Activated T-helper 1 cell treated with anti-CD3 and anti-CD28 coated beads, Interleukin-12 subunit alpha, Interleukin-12 subunit beta, Interleukin-2, Interleukin-4 antibody, amounts not matched to agents 30 ng/mL and 10 ng/mL and 1 ng/mL, durations not matched to agents 14 hours and 24 hours and 36 hours (primary cell): ENCODE measurements at regions not wholly inside any gene's neighbourhood (a gene's known extent, or its start where the extent isn't known, plus 50 kb on each side); places are given as distances from the start of the nearest gene placed in this dataset.

Experiments
- DNase-seq: peaks from one replicate; pipeline ENCODE4 v3.0.0; 2021; ENCODE audit warnings: low spot score
- H3K27ac Mint-ChIP-seq: one replicate; pipeline ENCODE4 v1.8.0; 2021; ENCODE audit warnings: mild to moderate bottlenecking, mixed read lengths
- H3K27me3 Mint-ChIP-seq: one replicate; pipeline ENCODE4 v1.8.0; 2022; ENCODE audit warnings: mild to moderate bottlenecking, moderate library complexity, mixed read lengths; ENCODE audit not compliant: insufficient read depth
- H3K36me3 Mint-ChIP-seq: one replicate; pipeline ENCODE4 v1.8.0; 2021; ENCODE audit warnings: low read depth, mixed read lengths
- H3K4me1 Mint-ChIP-seq: one replicate; pipeline ENCODE4 v1.8.0; 2021; ENCODE audit warnings: low read depth, mixed read lengths
- H3K4me3 Mint-ChIP-seq: one replicate; pipeline ENCODE4 v1.8.0; 2021; ENCODE audit warnings: mild to moderate bottlenecking, moderate library complexity, mixed read lengths
- H3K9me3 Mint-ChIP-seq: one replicate; pipeline ENCODE4 v1.8.0; 2021; ENCODE audit warnings: mixed read lengths
- intact Hi-C: fragments of 100-400 bp; cut with micrococcal nuclease; formaldehyde crosslinking; loops from one replicate; pipeline ENCODE4 v1.15.1; 2024

DNA sequence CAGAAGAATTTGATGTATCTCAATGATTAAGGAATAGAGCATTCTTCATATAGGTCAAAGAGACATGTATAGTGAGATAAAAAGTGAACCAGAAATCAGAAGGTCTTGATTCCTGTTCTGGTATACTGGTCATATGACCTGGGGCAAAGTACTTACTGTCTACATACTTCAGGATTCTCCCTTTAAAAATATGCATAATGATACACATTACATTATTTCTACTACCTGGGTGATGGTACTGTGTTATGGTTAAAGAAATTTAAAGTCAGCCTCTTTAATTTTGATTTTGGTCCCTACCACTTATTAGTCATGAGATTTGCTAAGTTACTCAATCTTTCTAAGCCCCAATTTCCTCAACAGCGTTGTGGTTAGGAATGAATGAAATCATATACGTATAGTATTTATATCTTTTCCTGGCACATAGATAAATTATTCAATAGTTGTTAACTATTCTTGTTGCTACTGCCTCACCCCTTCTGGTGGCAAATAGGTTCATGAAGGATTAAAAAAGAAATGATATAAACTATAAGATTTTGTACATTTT, 984.1 kb downstream of the TLE4 start:
- intact Hi-C loops, result loop anchor here (2.0 kb wide), 1 partner anchor 15 kb away; no protein-coding TSS in a partner anchor

DNA sequence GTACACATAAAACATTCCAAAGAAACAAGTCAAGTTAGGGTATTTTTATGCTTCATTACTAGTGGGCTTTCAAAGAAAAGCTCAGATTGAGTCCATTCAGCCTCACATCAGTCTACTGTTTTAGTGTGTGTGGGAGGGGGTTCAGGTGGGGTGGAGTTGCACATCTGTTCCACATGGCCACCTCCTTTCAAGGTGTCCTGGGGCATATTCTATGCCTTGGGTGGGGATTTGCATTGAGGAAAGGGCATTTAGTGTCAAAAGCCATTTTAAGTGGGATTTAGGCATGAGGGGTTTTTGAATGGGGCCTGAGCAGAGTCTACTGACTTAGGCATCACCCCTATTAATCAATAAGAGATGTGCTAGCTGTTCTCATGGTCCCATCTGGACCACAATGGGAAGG, 983.1 kb downstream of the TLE4 start:
- Mint-ChIP-seq H3K9me3 (no peaks in the 10 kb centered on the region), H3K27me3 (no peaks in the 10 kb centered on the region), H3K4me3 (no peak overlapping the region), H3K27ac (no peak overlapping the region), H3K4me1 (no peaks in the 10 kb centered on the region), H3K36me3 (no peaks in the 10 kb centered on the region)
- intact Hi-C loops, result loop anchor here (2.0 kb wide), 1 partner anchor 14 kb away; no protein-coding TSS in a partner anchor
- DNase-seq, result no peak

More for the DNA sequence above, 984.1 kb downstream of the TLE4 start:
- Mint-ChIP-seq H3K4me1 (no peaks in the 10 kb centered on the region), H3K36me3 (no peaks in the 10 kb centered on the region), H3K27me3 (no peaks in the 10 kb centered on the region), H3K9me3 (no peaks in the 10 kb centered on the region), H3K4me3 (no peak overlapping the region), H3K27ac (no peak overlapping the region)
- DNase-seq, result no peak

DNA sequence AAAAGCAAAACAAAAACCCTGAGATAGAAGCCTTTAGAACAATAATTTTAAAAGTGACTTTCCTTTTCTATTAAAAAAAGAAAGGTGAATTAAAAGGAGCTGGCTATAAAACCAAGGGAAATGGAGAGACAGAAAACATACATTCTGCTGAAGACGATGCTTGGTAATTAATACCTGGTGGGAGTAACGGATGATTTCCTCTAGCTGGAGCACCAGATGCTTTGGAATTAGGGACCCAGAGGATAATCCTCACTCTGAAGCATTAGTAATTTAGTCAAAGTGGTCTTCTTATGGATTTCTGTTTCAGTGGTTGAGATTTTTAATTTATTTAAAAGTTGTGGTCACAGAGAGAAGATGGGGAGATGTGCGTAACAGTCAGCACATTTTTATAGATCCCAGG, 982.5 kb downstream of the TLE4 start:
- no peaks in the 10 kb centered on the region for H3K27me3 Mint-ChIP-seq
- no peak for DNase-seq
- H3K27ac Mint-ChIP-seq, result no peak overlapping the region
- intact Hi-C loops, result loop anchor here (2.0 kb wide), 1 partner anchor 14 kb away; no protein-coding TSS in a partner anchor
- no peaks in the 10 kb centered on the region for H3K9me3 Mint-ChIP-seq
- H3K36me3 Mint-ChIP-seq, result no peaks in the 10 kb centered on the region
- H3K4me1 Mint-ChIP-seq, result no peaks in the 10 kb centered on the region
- no peak overlapping the region for H3K4me3 Mint-ChIP-seq

DNA sequence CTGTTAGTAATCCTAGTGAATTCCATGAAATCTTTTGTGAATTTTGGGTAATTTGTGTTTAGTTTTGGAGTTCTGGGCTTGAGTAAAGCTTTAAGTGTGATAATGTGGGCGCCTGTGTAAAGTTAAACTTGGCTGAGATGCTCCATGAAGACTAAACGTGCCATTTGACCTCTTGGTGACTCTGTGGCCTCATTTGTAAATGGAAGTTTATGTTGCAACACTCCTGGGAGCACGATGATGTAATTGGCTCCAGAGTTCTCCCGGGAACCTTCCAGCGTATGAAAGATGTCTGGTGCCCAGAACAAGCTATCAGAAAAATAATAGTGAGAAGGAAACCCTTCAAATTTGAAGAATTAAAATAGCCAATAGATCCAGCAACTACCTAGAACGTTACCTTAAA, 981.2 kb downstream of the TLE4 start:
- H3K9me3 Mint-ChIP-seq, result no peaks in the 10 kb centered on the region
- no peaks in the 10 kb centered on the region for H3K27me3 Mint-ChIP-seq
- intact Hi-C loops, result no loop called here
- no peaks in the 10 kb centered on the region for H3K36me3 Mint-ChIP-seq
- no peak overlapping the region for H3K27ac Mint-ChIP-seq
- H3K4me1 Mint-ChIP-seq, result no peaks in the 10 kb centered on the region
- H3K4me3 Mint-ChIP-seq, result no peak overlapping the region
- no peak for DNase-seq

DNA sequence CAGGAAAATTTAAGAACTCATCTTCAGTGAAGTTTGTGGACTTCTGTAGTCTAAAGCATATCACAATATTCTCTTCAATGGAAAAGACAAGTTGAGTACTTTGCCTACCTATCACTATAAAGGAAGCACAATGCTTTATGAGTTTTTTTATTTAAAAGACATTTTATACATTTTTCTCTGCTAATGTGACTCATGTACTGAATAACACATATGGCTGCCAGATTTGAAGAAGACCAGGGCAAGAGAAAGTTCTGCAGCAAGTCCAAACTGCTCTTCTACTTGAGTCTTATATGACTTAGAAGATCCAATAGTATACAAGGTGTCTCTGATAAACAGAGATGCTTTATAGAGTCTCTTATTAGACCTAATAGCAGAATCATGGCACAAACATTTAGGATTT, 978.4 kb downstream of the TLE4 start:
- no peak for DNase-seq
- no peak overlapping the region for H3K27ac Mint-ChIP-seq
- no peaks in the 10 kb centered on the region for H3K9me3 Mint-ChIP-seq
- intact Hi-C loops, result no loop called here
- no peaks in the 10 kb centered on the region for H3K36me3 Mint-ChIP-seq
- no peaks in the 10 kb centered on the region for H3K27me3 Mint-ChIP-seq
- no peak overlapping the region for H3K4me3 Mint-ChIP-seq
- no peaks in the 10 kb centered on the region for H3K4me1 Mint-ChIP-seq

DNA sequence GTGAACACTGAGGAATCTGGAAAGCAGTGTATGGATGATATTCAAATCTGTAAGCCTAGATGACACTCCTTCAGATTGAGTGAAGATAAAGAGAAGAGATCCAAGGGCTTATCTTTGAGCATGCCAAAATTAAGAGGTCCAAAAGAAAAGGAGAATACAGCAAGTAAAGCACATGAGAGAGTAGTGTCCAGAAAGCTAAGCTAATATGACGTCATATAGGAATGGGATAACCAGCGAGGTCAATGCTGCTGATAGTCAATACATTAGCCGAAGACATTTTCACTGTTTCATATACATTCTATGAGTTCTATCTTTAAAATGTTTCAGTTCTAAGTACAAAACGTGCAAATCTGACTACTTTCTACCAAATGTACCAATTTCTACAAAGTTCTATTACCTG, 975.8 kb downstream of the TLE4 start:
- intact Hi-C loops, result no loop called here
- DNase-seq, result no peak
- Mint-ChIP-seq H3K4me1 (no peaks in the 10 kb centered on the region), H3K9me3 (no peaks in the 10 kb centered on the region), H3K27ac (no peak overlapping the region), H3K27me3 (no peaks in the 10 kb centered on the region), H3K4me3 (no peak overlapping the region), H3K36me3 (no peaks in the 10 kb centered on the region)

DNA sequence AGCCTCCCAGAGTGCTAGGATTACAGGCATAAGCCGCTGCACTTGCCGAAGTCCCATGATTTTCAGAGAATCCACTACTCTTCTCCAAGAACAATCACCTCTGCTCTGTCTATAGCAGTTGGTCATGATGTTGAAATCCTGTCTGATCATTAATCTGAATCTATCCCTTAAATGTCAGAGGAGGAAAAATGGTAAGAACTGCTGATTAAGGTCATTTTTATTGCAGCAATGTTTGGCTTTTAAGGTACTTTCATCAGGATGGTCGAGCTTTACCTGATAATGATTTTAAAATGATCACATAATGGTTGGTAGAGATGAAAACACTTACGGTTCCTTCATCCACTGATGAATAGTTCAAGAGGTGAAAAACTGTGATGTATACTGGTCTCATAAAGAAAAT, 968.6 kb downstream of the TLE4 start:
- intact Hi-C loops, result loop anchor here (2.0 kb wide), 1 partner anchor 14 kb away; no protein-coding TSS in a partner anchor
- DNase-seq, result no peak
- Mint-ChIP-seq H3K27me3 (no peaks in the 10 kb centered on the region), H3K4me1 (no peaks in the 10 kb centered on the region), H3K27ac (no peak overlapping the region), H3K4me3 (no peak overlapping the region), H3K9me3 (peaks cover 4% of the 10 kb centered on the region), H3K36me3 (no peaks in the 10 kb centered on the region)

DNA sequence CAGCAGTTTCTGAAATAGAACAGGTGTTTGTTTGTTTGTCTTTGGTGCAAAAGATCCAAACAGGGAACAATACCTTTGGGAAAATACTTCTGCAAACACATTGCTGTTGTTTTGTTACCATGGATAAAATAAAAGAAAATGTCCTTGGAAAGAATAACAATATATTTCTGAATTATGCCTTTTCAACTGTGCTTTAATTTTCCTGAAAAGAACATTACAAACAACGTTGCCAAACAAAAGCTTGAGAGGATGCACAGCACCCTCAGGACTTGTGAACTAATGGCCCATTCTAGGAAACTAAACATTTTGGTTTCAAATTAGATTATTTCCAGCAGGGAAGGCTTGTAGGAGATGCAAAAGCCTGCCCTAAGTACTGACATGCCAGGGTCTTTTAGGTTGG, 967.2 kb downstream of the TLE4 start:
- H3K4me1 Mint-ChIP-seq, result no peaks in the 10 kb centered on the region
- no peaks in the 10 kb centered on the region for H3K27me3 Mint-ChIP-seq
- no peaks in the 10 kb centered on the region for H3K36me3 Mint-ChIP-seq
- H3K4me3 Mint-ChIP-seq, result no peak overlapping the region
- intact Hi-C loops, result no loop called here
- no peak for DNase-seq
- no peak overlapping the region for H3K27ac Mint-ChIP-seq
- peaks cover 12% of the 10 kb centered on the region for H3K9me3 Mint-ChIP-seq

DNA sequence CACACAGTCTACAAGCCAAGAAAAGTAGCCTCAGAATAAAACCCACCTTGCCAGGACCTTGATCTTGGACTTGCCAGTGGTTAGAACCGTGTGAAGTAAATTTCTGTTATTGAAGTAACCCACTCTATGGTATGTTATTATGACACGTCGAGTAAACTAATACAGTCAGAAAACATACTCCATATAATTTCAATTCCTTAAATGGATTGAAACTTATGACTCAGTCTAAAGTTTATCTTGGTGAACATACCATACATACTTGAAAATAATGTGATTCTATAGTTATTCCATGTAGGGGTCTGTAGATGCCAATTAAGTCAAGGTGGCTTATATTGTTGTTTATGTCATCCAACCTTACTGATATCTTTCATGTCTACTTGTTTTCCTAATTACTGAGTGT, 950.7 kb downstream of the TLE4 start:
- Mint-ChIP-seq H3K4me1 (no peaks in the 10 kb centered on the region), H3K4me3 (no peak overlapping the region)
- DNase-seq, result no peak

DNA sequence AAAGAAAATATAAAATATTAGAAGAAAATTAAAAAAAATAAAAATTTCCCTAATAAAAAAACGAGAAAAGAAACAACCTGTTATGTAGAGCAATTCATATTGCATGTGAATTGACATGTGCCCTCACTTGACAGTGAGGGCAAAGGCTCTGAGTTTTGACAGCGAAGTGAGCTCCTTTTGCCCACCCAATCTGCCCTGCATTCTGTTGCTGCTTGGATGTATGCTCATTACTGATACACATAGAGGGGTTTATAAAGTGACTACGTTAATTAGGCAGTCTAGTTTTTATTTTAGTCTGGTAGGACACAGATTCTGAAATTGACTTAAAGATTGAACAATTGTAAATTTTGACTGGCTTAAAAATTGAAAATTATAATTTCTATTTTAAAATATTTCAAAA, 949.4 kb downstream of the TLE4 start:
- no peaks in the 10 kb centered on the region for H3K27me3 Mint-ChIP-seq
- no peak for DNase-seq
- H3K27ac Mint-ChIP-seq, result no peak overlapping the region
- H3K36me3 Mint-ChIP-seq, result no peaks in the 10 kb centered on the region
- intact Hi-C loops, result no loop called here
- H3K4me1 Mint-ChIP-seq, result no peaks in the 10 kb centered on the region
- H3K4me3 Mint-ChIP-seq, result no peak overlapping the region
- peaks cover 17% of the 10 kb centered on the region for H3K9me3 Mint-ChIP-seq

More for the DNA sequence above, 950.7 kb downstream of the TLE4 start:
- Mint-ChIP-seq H3K27me3 (no peaks in the 10 kb centered on the region), H3K9me3 (peaks cover 24% of the 10 kb centered on the region), H3K36me3 (no peaks in the 10 kb centered on the region), H3K27ac (no peak overlapping the region)
- intact Hi-C loops, result no loop called here

DNA sequence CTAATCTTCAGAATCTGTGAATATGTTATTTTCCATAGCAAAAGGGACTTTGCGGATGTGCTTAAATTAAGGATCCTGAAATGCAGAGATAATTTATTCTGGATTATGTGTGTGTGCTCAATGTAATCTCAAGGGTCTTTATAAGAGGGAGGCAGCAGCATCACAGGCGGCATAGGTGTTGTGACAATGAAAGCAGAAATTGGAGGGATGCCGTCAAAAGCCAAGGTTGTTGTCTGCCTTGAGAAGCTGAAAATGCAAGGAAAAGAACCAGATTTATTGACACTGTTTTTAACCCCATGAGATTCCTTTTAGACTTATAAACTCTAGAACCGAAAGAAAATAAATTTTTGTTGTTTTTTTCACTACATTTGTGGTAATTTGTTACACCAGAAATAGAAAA, 948.5 kb downstream of the TLE4 start:
- no peaks in the 10 kb centered on the region for H3K36me3 Mint-ChIP-seq
- intact Hi-C loops, result no loop called here
- peaks cover 15% of the 10 kb centered on the region for H3K9me3 Mint-ChIP-seq
- no peak overlapping the region for H3K4me3 Mint-ChIP-seq
- no peak for DNase-seq
- H3K27ac Mint-ChIP-seq, result no peak overlapping the region
- no peaks in the 10 kb centered on the region for H3K4me1 Mint-ChIP-seq
- H3K27me3 Mint-ChIP-seq, result no peaks in the 10 kb centered on the region

DNA sequence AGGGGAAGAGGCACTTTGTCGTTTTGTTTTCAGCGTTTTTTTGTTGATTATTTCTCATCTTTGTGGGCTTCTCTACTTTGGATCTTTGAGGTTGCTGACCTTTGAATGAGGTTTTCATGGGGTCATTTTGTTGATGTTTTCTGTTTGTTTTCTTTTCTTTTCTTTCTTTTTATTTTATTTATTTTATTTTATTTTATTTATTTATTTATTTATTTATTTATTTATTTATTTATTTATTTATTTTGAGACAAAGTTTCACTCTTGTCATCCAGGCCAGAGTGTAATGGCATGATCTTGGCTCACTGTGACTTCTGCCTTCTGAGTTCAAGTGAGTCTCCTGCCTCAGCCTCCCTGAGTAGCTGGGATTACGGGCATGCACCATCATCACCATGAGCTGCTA, 946.7 kb downstream of the TLE4 start:
- Mint-ChIP-seq H3K27me3 (no peaks in the 10 kb centered on the region), H3K4me1 (no peaks in the 10 kb centered on the region), H3K36me3 (no peaks in the 10 kb centered on the region), H3K27ac (no peak overlapping the region), H3K9me3 (peaks cover 12% of the 10 kb centered on the region), H3K4me3 (no peak overlapping the region)
- intact Hi-C loops, result no loop called here
- DNase-seq, result no peak

DNA sequence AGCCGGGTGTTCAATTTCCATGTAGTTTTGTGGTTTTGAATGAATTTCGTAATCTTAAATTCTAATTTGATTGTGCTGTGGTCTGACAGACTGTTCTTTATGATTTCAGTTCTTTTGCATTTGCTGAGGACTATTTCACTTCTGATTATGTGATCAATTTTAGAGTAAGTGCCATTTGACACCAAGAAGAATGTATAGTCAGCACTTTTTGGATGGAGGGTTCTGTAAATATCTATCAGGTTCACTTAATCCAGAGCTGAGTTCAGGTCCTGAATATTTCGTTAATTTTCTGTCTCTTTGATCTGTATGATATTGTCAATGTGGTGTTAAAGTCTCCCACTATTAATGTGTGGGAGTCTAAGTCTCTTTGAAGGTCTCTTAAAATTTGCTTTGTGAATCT, 944.9 kb downstream of the TLE4 start:
- H3K27ac Mint-ChIP-seq, result no peak overlapping the region
- no peaks in the 10 kb centered on the region for H3K4me1 Mint-ChIP-seq

DNA sequence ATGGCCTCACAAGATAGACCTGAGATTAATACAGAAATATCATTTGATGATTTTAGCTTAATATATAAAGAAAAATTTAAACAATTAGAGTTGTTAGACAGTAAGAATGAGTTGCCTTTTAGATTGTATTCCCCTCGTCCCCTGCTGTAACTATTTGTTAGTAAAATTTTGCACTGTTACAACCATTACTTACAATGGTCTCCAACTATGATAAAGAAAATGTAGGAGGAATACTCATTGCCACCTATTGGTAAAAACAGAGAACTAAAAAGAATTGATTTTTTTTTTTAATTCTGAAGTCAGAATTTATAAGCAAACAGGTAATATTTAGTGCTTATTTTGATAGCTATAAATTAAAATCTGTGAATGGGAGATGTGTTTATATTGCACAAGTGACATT, 937.6 kb downstream of the TLE4 start:
- Mint-ChIP-seq H3K4me1 (no peaks in the 10 kb centered on the region), H3K27ac (no peak overlapping the region), H3K27me3 (no peaks in the 10 kb centered on the region), H3K36me3 (no peaks in the 10 kb centered on the region), H3K9me3 (no peaks in the 10 kb centered on the region), H3K4me3 (no peak overlapping the region)
- intact Hi-C loops, result no loop called here
- DNase-seq, result no peak

More for the DNA sequence above, 944.9 kb downstream of the TLE4 start:
- Mint-ChIP-seq H3K4me3 (no peak overlapping the region), H3K9me3 (peaks cover 12% of the 10 kb centered on the region), H3K36me3 (no peaks in the 10 kb centered on the region), H3K27me3 (no peaks in the 10 kb centered on the region)
- intact Hi-C loops, result no loop called here
- DNase-seq, result no peak
